ENCODE measurements at regions not wholly inside any gene's neighbourhood (a gene's known extent, or its start where the extent isn't known, plus 50 kb on each side); places are given as distances from the start of the nearest gene placed in this dataset.

DNA sequence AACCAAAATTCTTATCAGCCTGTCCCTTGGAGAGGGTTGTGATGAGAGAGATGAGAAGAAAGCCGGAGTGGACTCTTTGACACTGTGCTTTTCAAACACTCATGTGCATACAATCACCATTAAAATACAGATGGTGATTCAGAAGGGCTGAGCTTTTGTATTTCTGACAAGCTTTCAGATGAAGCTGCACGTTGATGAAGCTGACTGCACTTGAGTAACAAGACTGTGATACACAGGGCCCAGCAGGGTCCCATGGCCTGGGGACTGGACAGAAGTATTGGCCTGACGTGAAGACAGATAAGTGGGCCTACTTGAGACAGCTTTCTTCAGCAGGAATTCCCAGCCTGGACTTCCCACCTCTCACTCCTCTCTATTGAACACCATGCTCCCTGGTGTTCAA, 258.2 kb downstream of the CHRM3 start:
- TF ChIP-seq, protein P1, sequence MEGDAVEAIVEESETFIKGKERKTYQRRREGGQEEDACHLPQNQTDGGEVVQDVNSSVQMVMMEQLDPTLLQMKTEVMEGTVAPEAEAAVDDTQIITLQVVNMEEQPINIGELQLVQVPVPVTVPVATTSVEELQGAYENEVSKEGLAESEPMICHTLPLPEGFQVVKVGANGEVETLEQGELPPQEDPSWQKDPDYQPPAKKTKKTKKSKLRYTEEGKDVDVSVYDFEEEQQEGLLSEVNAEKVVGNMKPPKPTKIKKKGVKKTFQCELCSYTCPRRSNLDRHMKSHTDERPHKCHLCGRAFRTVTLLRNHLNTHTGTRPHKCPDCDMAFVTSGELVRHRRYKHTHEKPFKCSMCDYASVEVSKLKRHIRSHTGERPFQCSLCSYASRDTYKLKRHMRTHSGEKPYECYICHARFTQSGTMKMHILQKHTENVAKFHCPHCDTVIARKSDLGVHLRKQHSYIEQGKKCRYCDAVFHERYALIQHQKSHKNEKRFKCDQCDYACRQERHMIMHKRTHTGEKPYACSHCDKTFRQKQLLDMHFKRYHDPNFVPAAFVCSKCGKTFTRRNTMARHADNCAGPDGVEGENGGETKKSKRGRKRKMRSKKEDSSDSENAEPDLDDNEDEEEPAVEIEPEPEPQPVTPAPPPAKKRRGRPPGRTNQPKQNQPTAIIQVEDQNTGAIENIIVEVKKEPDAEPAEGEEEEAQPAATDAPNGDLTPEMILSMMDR (conservative IDR thresholded peaks at IDR 0.05; ENCODE audit: low read depth in 2 of 2) = no peak
- no peak for TF ChIP-seq EZH2 (IDR thresholded peaks at IDR 0.05; ENCODE audit: low read depth, unreplicated experiment)
- TF ChIP-seq POLR2AphosphoS5 (IDR thresholded peaks at IDR 0.05; ENCODE audit: low read depth) = no peak
- TF ChIP-seq EZH2phosphoT487 (IDR thresholded peaks at IDR 0.05; ENCODE audit: unreplicated experiment) = no peak
- TF ChIP-seq NANOG (IDR thresholded peaks at IDR 0.05; ENCODE audit: borderline replicate concordance) = no peak
- no peak for TF ChIP-seq CREB1 (CRISPR knock-in tag; IDR thresholded peaks at IDR 0.05; ENCODE audit: low read depth)

All from GM23338 (cell line).